GM12878 (cell line): ENCODE measurements at regions not wholly inside any gene's neighbourhood (a gene's known extent, or its start where the extent isn't known, plus 50 kb on each side); places are given as distances from the start of the nearest gene placed in this dataset.

Source experiments
- ETV6 ChIP-seq, 2 experiments: fragments of 450-650 bp in 1 of 2; IDR thresholded peaks in 1 of 2; conservative IDR thresholded peaks in 1 of 2; 2 replicates each; pipeline ENCODE4 v1.6.1; 2014; ENCODE audit warnings: antibody characterized with exemption in 1 of 2, borderline replicate concordance in 1 of 2, low read depth in 1 of 2, mild to moderate bottlenecking in 1 of 2, moderate library complexity in 1 of 2
- EZH2 ChIP-seq: IDR thresholded peaks from 2 replicates; pipeline ENCODE4 v1.6.1; 2012; ENCODE audit warnings: low read depth, mild to moderate bottlenecking, control low read depth, inconsistent platforms, low read length, borderline replicate concordance; ENCODE audit not compliant: control insufficient read depth
- FOS ChIP-seq: IDR thresholded peaks from 3 replicates; pipeline ENCODE4 v1.6.1; 2011; ENCODE audit warnings: borderline replicate concordance; ENCODE audit not compliant: insufficient read length; ENCODE audit errors: extremely low read depth
- GABPA ChIP-seq: IDR thresholded peaks from 2 replicates; pipeline ENCODE4 v1.6.1; 2014; ENCODE audit warnings: antibody characterized with exemption, low read depth, mild to moderate bottlenecking, inconsistent platforms
- HDGF ChIP-seq: fragments of 450-650 bp; IDR thresholded peaks from 2 replicates; pipeline ENCODE4 v1.6.1; 2016; ENCODE audit warnings: antibody characterized with exemption
- KDM1A ChIP-seq: fragments of 200-600 bp; sonication (generic); IDR thresholded peaks from 2 replicates; pipeline ENCODE4 v1.6.1; 2016; ENCODE audit warnings: borderline replicate concordance
- PML ChIP-seq: IDR thresholded peaks from 2 replicates; pipeline ENCODE4 v1.6.1; 2012; ENCODE audit warnings: low read length, inconsistent platforms
- POLR2A ChIP-seq: IDR thresholded peaks from 2 replicates; pipeline ENCODE4 v1.6.1; 2011; ENCODE audit warnings: low read depth, mild to moderate bottlenecking, low read length
- TF ChIP-seq, protein P1 (sequence below), 3 experiments: IDR thresholded peaks in 2 of 3; conservative IDR thresholded peaks in 1 of 3; 2 replicates each; pipeline ENCODE4 v1.5.1; 2011; ENCODE audit warnings: low read depth in 3 of 3, low read length in 3 of 3, mild to moderate bottlenecking in 3 of 3, control low read depth in 2 of 3, moderate library complexity in 2 of 3, inconsistent platforms in 1 of 3, mixed read lengths in 1 of 3; ENCODE audit not compliant: control insufficient read depth in 2 of 3, insufficient read depth in 1 of 3; ENCODE audit errors: extremely low read depth in 1 of 3
- TF ChIP-seq, protein P2 (sequence below): IDR thresholded peaks from 2 replicates; pipeline ENCODE4 v1.6.1; 2012; ENCODE audit warnings: mild to moderate bottlenecking, low read depth, low read length
- TF ChIP-seq, protein P3 (sequence below): IDR thresholded peaks from 2 replicates; pipeline ENCODE4 v1.6.1; 2012; ENCODE audit warnings: low read depth, low read length, improper control_type of control experiment

DNA sequence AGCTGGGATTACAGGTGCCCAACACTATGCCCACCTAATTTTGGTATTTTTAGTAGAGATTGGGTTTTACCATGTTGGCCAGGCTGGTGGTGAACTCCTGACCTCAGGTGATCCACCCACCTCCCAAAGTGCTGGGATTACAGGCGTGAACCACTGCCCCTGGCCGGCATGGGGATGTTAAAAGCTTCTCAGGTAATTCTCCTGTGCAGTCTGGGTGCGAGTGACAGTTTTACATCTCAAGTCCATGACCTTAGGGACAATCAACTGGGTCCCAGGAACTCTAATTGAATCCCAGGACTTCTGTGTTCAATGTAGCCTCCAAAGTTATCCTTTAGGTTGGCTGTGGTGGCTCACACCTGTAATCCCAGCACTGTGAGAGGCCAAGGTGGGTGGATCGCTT lies 100.1 kb upstream of the TSHZ3 start:
- TF ChIP-seq GABPA: no peak
- TF ChIP-seq ETV6 (conservative IDR thresholded peaks at IDR 0.05 in 1 of 2, IDR thresholded peaks at IDR 0.05 in 1 of 2; ENCODE audit: borderline replicate concordance in 1 of 2, low read depth in 1 of 2): no peak
- TF ChIP-seq EZH2: no peak
- no peak for TF ChIP-seq POLR2A
- TF ChIP-seq, protein P1, sequence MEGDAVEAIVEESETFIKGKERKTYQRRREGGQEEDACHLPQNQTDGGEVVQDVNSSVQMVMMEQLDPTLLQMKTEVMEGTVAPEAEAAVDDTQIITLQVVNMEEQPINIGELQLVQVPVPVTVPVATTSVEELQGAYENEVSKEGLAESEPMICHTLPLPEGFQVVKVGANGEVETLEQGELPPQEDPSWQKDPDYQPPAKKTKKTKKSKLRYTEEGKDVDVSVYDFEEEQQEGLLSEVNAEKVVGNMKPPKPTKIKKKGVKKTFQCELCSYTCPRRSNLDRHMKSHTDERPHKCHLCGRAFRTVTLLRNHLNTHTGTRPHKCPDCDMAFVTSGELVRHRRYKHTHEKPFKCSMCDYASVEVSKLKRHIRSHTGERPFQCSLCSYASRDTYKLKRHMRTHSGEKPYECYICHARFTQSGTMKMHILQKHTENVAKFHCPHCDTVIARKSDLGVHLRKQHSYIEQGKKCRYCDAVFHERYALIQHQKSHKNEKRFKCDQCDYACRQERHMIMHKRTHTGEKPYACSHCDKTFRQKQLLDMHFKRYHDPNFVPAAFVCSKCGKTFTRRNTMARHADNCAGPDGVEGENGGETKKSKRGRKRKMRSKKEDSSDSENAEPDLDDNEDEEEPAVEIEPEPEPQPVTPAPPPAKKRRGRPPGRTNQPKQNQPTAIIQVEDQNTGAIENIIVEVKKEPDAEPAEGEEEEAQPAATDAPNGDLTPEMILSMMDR (IDR thresholded peaks at IDR 0.05 in 2 of 3, conservative IDR thresholded peaks at IDR 0.05 in 1 of 3; ENCODE audit: control insufficient read depth in 2 of 3, extremely low read depth in 1 of 3, insufficient read depth in 1 of 3, low read depth in 3 of 3, low read length in 3 of 3): no peak
- TF ChIP-seq KDM1A: no peak
- TF ChIP-seq, protein P2, sequence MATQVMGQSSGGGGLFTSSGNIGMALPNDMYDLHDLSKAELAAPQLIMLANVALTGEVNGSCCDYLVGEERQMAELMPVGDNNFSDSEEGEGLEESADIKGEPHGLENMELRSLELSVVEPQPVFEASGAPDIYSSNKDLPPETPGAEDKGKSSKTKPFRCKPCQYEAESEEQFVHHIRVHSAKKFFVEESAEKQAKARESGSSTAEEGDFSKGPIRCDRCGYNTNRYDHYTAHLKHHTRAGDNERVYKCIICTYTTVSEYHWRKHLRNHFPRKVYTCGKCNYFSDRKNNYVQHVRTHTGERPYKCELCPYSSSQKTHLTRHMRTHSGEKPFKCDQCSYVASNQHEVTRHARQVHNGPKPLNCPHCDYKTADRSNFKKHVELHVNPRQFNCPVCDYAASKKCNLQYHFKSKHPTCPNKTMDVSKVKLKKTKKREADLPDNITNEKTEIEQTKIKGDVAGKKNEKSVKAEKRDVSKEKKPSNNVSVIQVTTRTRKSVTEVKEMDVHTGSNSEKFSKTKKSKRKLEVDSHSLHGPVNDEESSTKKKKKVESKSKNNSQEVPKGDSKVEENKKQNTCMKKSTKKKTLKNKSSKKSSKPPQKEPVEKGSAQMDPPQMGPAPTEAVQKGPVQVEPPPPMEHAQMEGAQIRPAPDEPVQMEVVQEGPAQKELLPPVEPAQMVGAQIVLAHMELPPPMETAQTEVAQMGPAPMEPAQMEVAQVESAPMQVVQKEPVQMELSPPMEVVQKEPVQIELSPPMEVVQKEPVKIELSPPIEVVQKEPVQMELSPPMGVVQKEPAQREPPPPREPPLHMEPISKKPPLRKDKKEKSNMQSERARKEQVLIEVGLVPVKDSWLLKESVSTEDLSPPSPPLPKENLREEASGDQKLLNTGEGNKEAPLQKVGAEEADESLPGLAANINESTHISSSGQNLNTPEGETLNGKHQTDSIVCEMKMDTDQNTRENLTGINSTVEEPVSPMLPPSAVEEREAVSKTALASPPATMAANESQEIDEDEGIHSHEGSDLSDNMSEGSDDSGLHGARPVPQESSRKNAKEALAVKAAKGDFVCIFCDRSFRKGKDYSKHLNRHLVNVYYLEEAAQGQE: no peak
- TF ChIP-seq PML: no peak
- TF ChIP-seq FOS: no peak
- TF ChIP-seq HDGF: no peak
- TF ChIP-seq, protein P3, sequence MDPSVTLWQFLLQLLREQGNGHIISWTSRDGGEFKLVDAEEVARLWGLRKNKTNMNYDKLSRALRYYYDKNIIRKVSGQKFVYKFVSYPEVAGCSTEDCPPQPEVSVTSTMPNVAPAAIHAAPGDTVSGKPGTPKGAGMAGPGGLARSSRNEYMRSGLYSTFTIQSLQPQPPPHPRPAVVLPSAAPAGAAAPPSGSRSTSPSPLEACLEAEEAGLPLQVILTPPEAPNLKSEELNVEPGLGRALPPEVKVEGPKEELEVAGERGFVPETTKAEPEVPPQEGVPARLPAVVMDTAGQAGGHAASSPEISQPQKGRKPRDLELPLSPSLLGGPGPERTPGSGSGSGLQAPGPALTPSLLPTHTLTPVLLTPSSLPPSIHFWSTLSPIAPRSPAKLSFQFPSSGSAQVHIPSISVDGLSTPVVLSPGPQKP: no peak
